NB4 (cell line): ENCODE measurements at regions not wholly inside any gene's neighbourhood (a gene's known extent, or its start where the extent isn't known, plus 50 kb on each side); places are given as distances from the start of the nearest gene placed in this dataset.

Experiments used
- CTCF ChIP-seq: IDR thresholded peaks from one replicate; pipeline ENCODE4 v1.5.1; 2012; ENCODE audit warnings: low read depth, low read length
- MAX ChIP-seq: IDR thresholded peaks from 2 replicates; pipeline ENCODE4 v1.6.1; 2011; ENCODE audit warnings: low read depth, low read length
- MYC ChIP-seq: IDR thresholded peaks from 2 replicates; pipeline ENCODE4 v1.6.1; 2011; ENCODE audit warnings: low read depth, low read length
- POLR2A ChIP-seq: IDR thresholded peaks from 2 replicates; pipeline ENCODE4 v1.6.1; 2011; ENCODE audit warnings: mild to moderate bottlenecking; ENCODE audit not compliant: insufficient read length; ENCODE audit errors: extremely low read depth

- TF ChIP-seq CTCF (no peak), POLR2A (no peak), MAX (no peak), MYC (no peak)
These were observed 86.9 kb upstream of the SERPINE2 start for GRCh38 chr2:224126003-224126402.
